HL-60 (cell line): ENCODE measurements at regions not wholly inside any gene's neighbourhood (a gene's known extent, or its start where the extent isn't known, plus 50 kb on each side); places are given as distances from the start of the nearest gene placed in this dataset.

ENCODE experiments used
- CTCF ChIP-seq: IDR thresholded peaks from one replicate; pipeline ENCODE4 v1.5.1; 2011; ENCODE audit warnings: low read length, control low read depth, inconsistent platforms; ENCODE audit not compliant: insufficient read depth
- REST ChIP-seq: IDR thresholded peaks from 2 replicates; pipeline ENCODE4 v1.6.1; 2012; ENCODE audit warnings: low read depth; ENCODE audit not compliant: insufficient replicate concordance

- TF ChIP-seq CTCF (no peak), REST (no peak)
Measured at GRCh38 chr2:67524213-67524612, 127.1 kb downstream of the ETAA1 start.
